Heart right ventricle (tissue), 16 donors: ENCODE measurements at regions not wholly inside any gene's neighbourhood (a gene's known extent, or its start where the extent isn't known, plus 50 kb on each side); places are given as distances from the start of the nearest gene placed in this dataset.

Experiments used
- ATAC-seq, 8 donors: fragments of 200-7000 bp; cut with Tn5 transposase; one replicate each; pipeline ENCODE4 v1.9.1; 2020; ENCODE audit warnings: mild to moderate bottlenecking in 8 of 8, moderate library complexity in 8 of 8, moderate number of reproducible peaks in 1 of 8
- DNase-seq, 2 donors: peaks; one replicate each; pipeline ENCODE4 v3.0.0-alpha.2; 2020
- H3K27ac ChIP-seq, 10 donors: fragments of 200-600 bp; sonication (generic) in 2 of 10; one replicate each; pipeline versions ENCODE4 v1.5.0 to v1.8.0; 2020 to 2022; ENCODE audit warnings: mild to moderate bottlenecking in 3 of 10
- H3K27me3 ChIP-seq, 7 donors: fragments of 200-600 bp; one replicate each; pipeline ENCODE4 v1.8.0; 2021 to 2022; ENCODE audit warnings: mild to moderate bottlenecking in 2 of 7
- H3K36me3 ChIP-seq, 9 donors: fragments of 200-600 bp; sonication (generic) in 1 of 9; one replicate each; pipeline versions ENCODE4 v1.5.0 to v1.8.0; 2020 to 2022; ENCODE audit warnings: mild to moderate bottlenecking in 2 of 9
- H3K4me1 ChIP-seq, 9 donors: fragments of 200-600 bp; sonication (generic) in 1 of 9; one replicate each; pipeline versions ENCODE4 v1.5.0 to v1.8.0; 2020 to 2022; ENCODE audit warnings: mild to moderate bottlenecking in 4 of 9
- H3K4me3 ChIP-seq, 10 donors: fragments of 200-600 bp; sonication (generic) in 2 of 10; one replicate each; pipeline versions ENCODE4 v1.5.0 to v1.8.0; 2020 to 2022; ENCODE audit warnings: mild to moderate bottlenecking in 7 of 10, moderate library complexity in 2 of 10
- H3K9me3 ChIP-seq, 11 donors: fragments of 200-600 bp in 10 of 11; sonication (generic) in 2 of 11; one replicate each; pipeline versions ENCODE4 v1.5.0 to v1.8.0; 2013 to 2022; ENCODE audit warnings: mild to moderate bottlenecking in 2 of 11, control low read depth in 1 of 11, moderate library complexity in 1 of 11
- WGBS, 2 donors: extraction: QIAGEN DNeasy Blood & Tissue Kit; methylation state at CpG; one replicate each; pipeline ENCODE4 v1.1.7; 2013; ENCODE audit warnings: inconsistent platforms in 1 of 2; 5-methylcytosine and 5-hydroxymethylcytosine counted together
- intact Hi-C, 10 donors: fragments of 100-400 bp; cut with DNase I; formaldehyde crosslinking; loops; one replicate each; pipeline versions ENCODE4 v1.11.1 to v1.14.2; 2022
- TF ChIP-seq, protein P1 (sequence below), 9 donors: fragments of 200-600 bp; sonication (generic) in 2 of 9; IDR thresholded peaks; one replicate each; pipeline versions ENCODE4 v1.5.0 to v1.8.0; 2021 to 2022; ENCODE audit warnings: antibody characterized with exemption in 9 of 9, mild to moderate bottlenecking in 5 of 9, moderate library complexity in 1 of 9
- donor health status: Arrhythmogenic right ventricular cardiomyopathy.
- donor health status: ischemic (EF 13 %, LVEDD 7.1; RV severe dilation, severe dysfunction).
- donor health status: healthy with polysubstance abuse.
- donor health status: DM: no; HTN: yes; CAD: no.
- donor health status: DM: no; HTN: no; CAD: no.
- donor health status: ischemic (EF 25% LVEDD 6.9; RV normal size, moderate dysfunction).
- donor health status: ischemic (EF 25% LVEDD 5.7; RV mildly dilated, moderate dysfunction).
- donor health status: healthy.
- donor health status: DM: yes; HTN: yes; CAD: no.
- donor health status: Ischemic cardiomyopathy.
- donor health status: ischemic (EF 35%, LVEDD 5.7; RV mildly dilated, moderate dysfunction).
- donor health status: nonischemic (EF 11% LVEDD 7.7; RV severe dilation, severe dysfunction).
- donor health status: DM: yes; HTN: yes; CAD: no.
- donor health status: PGD.
- donor health status: ischemic (EF 29% LVEDD 5.4; RV normal size, mild dysfunction).
- donor health status: nonischemic (EF 23%, LVEDD 6.1; RV moderate dilation, normal function).

DNA sequence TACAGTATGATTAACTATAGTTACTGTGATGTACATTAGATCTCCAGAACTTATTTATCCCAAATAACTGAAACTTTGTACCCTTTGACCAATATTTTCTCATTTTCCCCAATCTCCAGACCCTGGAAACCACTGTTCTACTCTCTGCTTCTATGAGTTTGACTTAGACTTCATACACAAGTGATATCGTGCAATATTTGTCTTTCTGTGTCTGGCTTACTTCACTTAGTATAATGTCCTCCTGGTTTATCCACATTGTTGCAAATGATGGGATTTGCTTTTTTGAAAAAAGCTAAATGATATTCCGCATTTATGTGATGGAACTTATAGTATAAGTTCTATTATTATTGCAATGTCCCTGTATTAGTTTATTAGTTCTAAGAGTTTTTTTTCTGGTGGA is 81.8 kb upstream of the SOD3 start:
- no peaks in the 10 kb centered on the region for H3K27me3 ChIP-seq
- intact Hi-C loops, result no loop called here
- H3K9me3 ChIP-seq, result peaks cover 0 to 47% (median 17%) of the 10 kb centered on the region in 11 donors
- ATAC-seq (no peak), DNase-seq (no peak)
- no peak overlapping the region for H3K4me3 ChIP-seq
- H3K27ac ChIP-seq, result no peak overlapping the region
- TF ChIP-seq, protein P1, sequence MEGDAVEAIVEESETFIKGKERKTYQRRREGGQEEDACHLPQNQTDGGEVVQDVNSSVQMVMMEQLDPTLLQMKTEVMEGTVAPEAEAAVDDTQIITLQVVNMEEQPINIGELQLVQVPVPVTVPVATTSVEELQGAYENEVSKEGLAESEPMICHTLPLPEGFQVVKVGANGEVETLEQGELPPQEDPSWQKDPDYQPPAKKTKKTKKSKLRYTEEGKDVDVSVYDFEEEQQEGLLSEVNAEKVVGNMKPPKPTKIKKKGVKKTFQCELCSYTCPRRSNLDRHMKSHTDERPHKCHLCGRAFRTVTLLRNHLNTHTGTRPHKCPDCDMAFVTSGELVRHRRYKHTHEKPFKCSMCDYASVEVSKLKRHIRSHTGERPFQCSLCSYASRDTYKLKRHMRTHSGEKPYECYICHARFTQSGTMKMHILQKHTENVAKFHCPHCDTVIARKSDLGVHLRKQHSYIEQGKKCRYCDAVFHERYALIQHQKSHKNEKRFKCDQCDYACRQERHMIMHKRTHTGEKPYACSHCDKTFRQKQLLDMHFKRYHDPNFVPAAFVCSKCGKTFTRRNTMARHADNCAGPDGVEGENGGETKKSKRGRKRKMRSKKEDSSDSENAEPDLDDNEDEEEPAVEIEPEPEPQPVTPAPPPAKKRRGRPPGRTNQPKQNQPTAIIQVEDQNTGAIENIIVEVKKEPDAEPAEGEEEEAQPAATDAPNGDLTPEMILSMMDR (IDR thresholded peaks at IDR 0.05), result no peak
- 50 to 94% methylated on average over 2 of the region's 2 CpGs for WGBS, 2 donors
- H3K4me1 ChIP-seq, result no peaks in the 10 kb centered on the region
- H3K36me3 ChIP-seq, result no peaks in the 10 kb centered on the region

DNA sequence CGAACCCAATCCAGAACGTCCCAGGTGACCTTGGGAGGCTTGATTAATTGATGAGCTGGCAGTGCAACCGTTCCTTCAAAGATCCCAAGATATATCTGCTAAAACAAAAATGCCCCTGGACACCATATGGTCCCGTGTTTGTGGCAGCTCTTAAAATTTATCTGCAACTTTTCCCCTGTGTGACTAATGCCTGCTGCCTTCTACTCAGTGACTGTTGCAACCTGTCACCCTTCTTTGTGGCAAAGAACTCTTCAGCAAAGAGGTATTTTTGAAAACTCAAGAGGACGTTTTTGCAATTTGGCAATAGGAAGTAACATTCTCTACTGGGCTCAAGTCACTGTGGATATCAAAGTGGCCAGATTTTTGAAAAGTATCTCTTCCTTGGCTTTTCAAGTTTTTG is 75.8 kb upstream of the SOD3 start:
- H3K4me3 ChIP-seq, result no peak overlapping the region
- H3K4me1 ChIP-seq, result no peaks in the 10 kb centered on the region
- WGBS, 2 donors, result 56 to 71% methylated on average over 5 of the region's 5 CpGs
- no peak for DNase-seq
- ATAC-seq, result no peak
- H3K36me3 ChIP-seq, result no peaks in the 10 kb centered on the region
- TF ChIP-seq, protein P1 (IDR thresholded peaks at IDR 0.05), result no peak
- intact Hi-C loops, result no loop called here
- H3K9me3 ChIP-seq, result peaks cover 0 to 19% (median 13%) of the 10 kb centered on the region in 11 donors
- no peak overlapping the region for H3K27ac ChIP-seq
- H3K27me3 ChIP-seq, result no peaks in the 10 kb centered on the region

DNA sequence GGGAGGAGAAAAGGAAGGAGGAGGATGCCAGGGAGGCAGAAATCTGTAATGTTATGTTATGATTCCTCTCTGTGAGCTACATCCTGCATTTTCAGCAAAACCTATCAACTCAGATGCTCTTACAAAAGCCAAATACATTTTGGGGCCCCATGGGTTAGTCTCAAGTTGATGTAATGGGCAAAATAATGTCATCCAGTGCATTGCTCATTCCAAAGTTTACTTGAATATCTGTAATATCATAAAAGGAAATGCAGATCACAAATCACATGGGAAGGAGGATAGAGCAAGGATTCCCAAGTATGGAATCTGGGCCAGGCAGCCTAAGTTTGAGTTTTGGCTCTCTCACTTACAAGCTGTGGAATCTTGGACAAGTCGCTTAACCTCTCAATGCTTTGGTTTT is 74.9 kb upstream of the SOD3 start:
- Histone ChIP-seq H3K4me1 (no peaks in the 10 kb centered on the region), H3K27ac (no peak overlapping the region), H3K36me3 (no peaks in the 10 kb centered on the region), H3K27me3 (no peaks in the 10 kb centered on the region), H3K9me3 (peaks cover 0 to 12% (median 6%) of the 10 kb centered on the region in 11 donors), H3K4me3 (no peak overlapping the region)
- intact Hi-C loops, result no loop called here
- no peak for ATAC-seq
- no peak for DNase-seq
- TF ChIP-seq, protein P1 (IDR thresholded peaks at IDR 0.05), result no peak
- 52 to 73% methylated on average over 1 of the region's 1 CpG for WGBS, 2 donors

DNA sequence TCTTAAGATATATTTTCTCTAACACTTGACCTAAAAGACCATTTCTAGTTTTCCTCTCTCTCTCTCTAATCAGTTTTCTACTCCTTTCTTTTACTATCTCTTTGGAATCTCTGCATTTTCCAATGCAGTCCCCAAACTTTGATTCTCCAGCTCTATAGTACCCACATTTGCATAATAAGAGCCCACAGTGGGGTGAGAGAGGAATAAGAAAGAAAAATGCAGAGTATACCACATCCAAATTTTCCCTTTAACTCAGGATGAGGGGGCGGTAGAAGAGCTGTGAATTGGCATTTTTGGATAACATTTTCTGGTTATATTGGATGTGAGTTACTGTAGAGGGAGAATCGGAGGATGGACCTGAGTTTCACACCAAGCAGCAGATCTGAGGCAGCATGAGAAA is 74.4 kb upstream of the SOD3 start:
- Histone ChIP-seq H3K4me3 (no peak overlapping the region), H3K4me1 (no peaks in the 10 kb centered on the region), H3K27ac (no peak overlapping the region), H3K9me3 (peaks cover 0 to 7% (median 1%) of the 10 kb centered on the region in 11 donors), H3K36me3 (no peaks in the 10 kb centered on the region), H3K27me3 (no peaks in the 10 kb centered on the region)
- intact Hi-C loops, result no loop called here
- DNase-seq, result no peak
- no peak for ATAC-seq
- TF ChIP-seq, protein P1 (IDR thresholded peaks at IDR 0.05), result no peak
- WGBS, 2 donors, result 74 to 78% methylated on average over 2 of the region's 2 CpGs
